Duodenal mucosa (tissue), 2 donors: ENCODE measurements at regions not wholly inside any gene's neighbourhood (a gene's known extent, or its start where the extent isn't known, plus 50 kb on each side); places are given as distances from the start of the nearest gene placed in this dataset.

Experiments
- H3K27ac ChIP-seq: one replicate; pipeline ENCODE4 v1.7.0; 2013; ENCODE audit warnings: low read depth, low read length
- H3K27me3 ChIP-seq, 2 donors: one replicate each; pipeline ENCODE4 v1.7.0; 2013; ENCODE audit warnings: low read length in 2 of 2, control low read depth in 1 of 2; ENCODE audit not compliant: insufficient read depth in 2 of 2, control insufficient read depth in 1 of 2
- H3K36me3 ChIP-seq, 2 donors: one replicate each; pipeline ENCODE4 v1.7.0; 2013; ENCODE audit warnings: low read length in 2 of 2, control low read depth in 1 of 2; ENCODE audit not compliant: insufficient read depth in 2 of 2, control insufficient read depth in 1 of 2
- H3K4me1 ChIP-seq, 2 donors: one replicate each; pipeline ENCODE4 v1.7.0; 2013; ENCODE audit warnings: low read length in 2 of 2, control low read depth in 1 of 2; ENCODE audit not compliant: insufficient read depth in 2 of 2, control insufficient read depth in 1 of 2
- H3K4me3 ChIP-seq, 2 donors: one replicate each; pipeline ENCODE4 v1.7.0; 2013; ENCODE audit warnings: low read length in 2 of 2, low read depth in 1 of 2
- H3K9ac ChIP-seq, 2 donors: one replicate each; pipeline ENCODE4 v1.7.0; 2013; ENCODE audit warnings: low read length in 2 of 2, low read depth in 1 of 2
- H3K9me3 ChIP-seq, 2 donors: one replicate each; pipeline ENCODE4 v1.7.0; 2013; ENCODE audit warnings: low read length in 2 of 2, control low read depth in 1 of 2; ENCODE audit not compliant: control insufficient read depth in 1 of 2

DNA sequence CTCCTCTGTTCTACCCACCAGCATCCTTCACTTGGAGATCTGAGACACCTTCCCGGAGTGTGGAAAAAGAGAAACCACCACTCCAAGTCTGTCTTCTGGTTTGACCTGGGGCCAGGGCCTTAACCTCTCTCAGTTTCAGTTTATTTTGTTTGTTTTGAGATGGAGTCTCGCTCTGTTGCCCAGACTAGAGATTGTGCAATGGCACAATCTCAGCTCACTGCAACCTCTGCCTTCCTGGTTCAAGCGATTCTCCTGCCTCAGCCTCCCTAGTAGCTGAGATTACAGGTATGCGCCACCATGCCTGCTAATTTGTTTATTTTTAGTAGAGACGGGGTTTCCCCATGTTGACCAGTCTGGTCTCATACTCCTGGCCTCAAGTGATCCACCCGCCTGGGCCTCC lies 271.1 kb upstream of the TNRC6C start:
- no peaks in the 10 kb centered on the region for H3K36me3 ChIP-seq
- H3K9ac ChIP-seq: no peak overlapping the region
- H3K4me1 ChIP-seq: no peaks in the 10 kb centered on the region
- H3K27me3 ChIP-seq: peaks cover 8 to 9% of the 10 kb centered on the region in 2 donors
- no peaks in the 10 kb centered on the region for H3K9me3 ChIP-seq
- no peak overlapping the region for H3K4me3 ChIP-seq
- H3K27ac ChIP-seq: no peak overlapping the region

DNA sequence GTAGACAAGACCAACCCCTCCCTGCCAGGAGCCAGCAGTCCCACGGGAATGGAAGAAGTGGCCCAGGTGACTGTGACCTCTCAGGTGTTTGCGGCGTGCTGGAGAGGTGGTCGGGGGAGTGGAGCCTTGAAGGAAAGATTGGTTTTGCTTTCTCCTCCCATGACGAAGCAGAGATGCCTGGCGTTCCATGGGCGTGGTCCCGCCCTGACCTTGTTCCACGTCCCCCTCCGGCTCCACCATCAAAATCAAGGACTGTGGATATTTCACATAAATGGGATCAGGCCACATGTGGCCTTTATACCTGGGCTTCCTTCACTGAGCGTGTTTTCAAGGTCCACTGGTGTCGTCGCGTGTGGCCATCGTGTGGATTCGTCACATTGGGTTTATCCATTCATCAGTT lies 270.6 kb upstream of the TNRC6C start:
- Histone ChIP-seq H3K27ac (no peak overlapping the region), H3K36me3 (no peaks in the 10 kb centered on the region), H3K27me3 (peaks cover 9 to 12% of the 10 kb centered on the region in 2 donors)

DNA sequence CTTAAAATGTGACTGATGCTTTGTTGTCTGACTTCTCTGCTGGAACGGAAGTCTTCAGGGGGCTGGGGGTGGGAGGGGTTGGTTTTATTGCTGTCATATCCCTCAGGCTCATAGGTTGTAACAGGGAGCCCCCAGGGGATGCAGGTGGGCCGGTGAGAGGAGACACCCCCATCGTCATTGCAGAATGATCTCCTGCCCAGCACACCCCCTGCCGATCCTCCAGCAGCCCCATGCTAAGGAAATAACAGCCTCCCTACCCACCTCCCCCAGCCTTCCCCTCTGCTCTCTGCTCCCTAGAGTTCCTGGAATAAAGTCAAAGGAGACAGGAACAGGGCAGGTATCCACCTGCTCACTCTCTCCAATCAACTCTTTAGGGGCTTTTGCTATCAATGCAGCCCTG lies 270.1 kb upstream of the TNRC6C start:
- Histone ChIP-seq H3K9me3 (no peaks in the 10 kb centered on the region), H3K4me1 (no peaks in the 10 kb centered on the region), H3K27me3 (peaks cover 9 to 15% of the 10 kb centered on the region in 2 donors), H3K27ac (no peak overlapping the region), H3K9ac (no peak overlapping the region), H3K36me3 (no peaks in the 10 kb centered on the region), H3K4me3 (no peak overlapping the region)

More for the DNA sequence above, 270.6 kb upstream of the TNRC6C start:
- Histone ChIP-seq H3K4me3 (no peak overlapping the region), H3K4me1 (no peaks in the 10 kb centered on the region), H3K9me3 (no peaks in the 10 kb centered on the region), H3K9ac (no peak overlapping the region)

DNA sequence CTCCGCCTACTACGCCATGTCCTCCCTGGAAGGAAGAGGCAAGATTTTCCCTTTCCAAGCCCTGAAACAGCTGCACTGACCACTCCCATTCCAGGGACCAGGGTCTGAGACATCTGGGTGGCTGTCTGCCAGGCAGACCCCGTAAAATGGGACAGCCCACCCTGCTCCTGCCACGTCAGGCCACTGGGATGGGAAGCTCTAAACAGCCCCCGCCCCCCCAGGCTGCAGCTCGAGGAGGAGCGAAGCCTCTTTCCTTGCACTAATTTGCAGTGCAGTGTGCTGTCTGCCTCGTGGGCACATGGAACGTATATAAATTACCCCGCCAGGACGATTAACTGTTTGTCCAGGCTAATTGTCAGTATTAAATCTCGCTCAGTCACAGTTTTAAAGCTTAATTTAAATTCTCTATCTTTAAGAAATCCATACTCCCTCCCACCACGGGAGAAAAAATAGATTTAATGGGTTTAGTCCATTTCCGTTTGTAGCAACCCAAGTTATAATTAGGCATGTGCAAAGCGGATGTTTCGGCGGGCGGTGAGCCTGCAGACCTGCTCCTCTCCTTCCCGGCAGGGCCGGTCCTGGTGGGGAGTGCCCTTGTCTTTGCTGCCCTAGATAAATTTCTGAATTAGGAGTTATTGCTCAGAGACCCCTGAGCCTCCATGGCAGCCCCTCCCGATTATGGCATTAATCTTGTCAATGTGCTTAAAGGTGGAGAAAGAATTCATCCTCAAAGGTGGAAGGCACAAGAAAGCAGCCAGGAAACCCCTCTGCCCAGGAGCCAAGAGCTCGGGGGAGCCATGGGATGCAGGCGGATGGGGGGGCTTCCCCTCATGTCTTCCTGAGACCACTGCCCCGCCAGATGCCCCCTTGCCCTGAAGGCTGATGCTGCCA lies 268.0 kb upstream of the TNRC6C start:
- H3K9me3 ChIP-seq: no peaks in the 10 kb centered on the region
- peak overlapping the region in 1 of 2 donors; percentile 10 for H3K4me3 ChIP-seq
- H3K27ac ChIP-seq: no peak overlapping the region
- no peaks in the 10 kb centered on the region for H3K36me3 ChIP-seq
- H3K4me1 ChIP-seq: no peaks in the 10 kb centered on the region
- no peak overlapping the region for H3K9ac ChIP-seq
- peaks cover 11 to 22% of the 10 kb centered on the region in 2 donors for H3K27me3 ChIP-seq

DNA sequence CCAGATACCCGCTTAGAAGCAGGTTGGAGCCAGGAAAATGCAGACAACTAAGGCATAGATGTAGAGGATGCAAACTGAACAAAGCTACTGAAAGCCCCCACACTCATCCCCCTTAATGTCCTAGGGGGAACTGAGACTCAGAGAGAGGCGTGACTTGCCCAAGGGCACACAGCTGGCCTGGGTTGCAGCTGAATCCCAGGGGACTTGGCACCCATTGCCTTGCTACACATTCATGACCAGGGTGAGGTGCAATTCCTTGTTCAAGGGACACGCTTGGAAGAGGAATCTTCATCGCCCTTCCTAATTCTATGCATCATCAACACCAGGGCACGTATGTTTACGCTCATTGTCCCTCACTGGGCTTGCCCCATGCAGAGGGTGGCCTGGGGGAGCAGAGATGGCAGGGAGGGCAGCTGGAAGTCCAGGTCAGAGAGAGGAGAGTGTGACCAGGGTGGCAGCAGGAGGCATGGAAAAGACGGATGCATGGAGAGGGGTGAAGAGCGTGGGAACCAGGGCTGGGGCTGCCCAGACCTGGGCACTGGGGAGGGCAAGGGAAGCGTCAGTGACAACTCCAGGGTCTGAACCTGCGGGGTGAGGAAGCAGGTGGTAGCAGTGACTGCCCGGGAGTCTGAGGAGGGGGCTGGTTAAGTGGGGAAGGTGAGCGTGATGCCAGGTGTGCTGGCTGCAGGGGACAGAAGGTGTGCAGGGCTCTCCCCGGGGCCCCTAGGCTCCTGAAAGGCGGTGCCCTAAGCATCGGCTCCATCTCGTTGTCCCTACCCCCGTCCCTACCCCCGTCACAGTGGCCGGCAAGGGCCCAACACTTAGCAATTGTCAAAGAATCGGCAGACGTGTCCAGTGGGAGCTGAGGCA lies 267.1 kb upstream of the TNRC6C start:
- H3K9me3 ChIP-seq: no peaks in the 10 kb centered on the region
- no peak overlapping the region for H3K27ac ChIP-seq
- no peak overlapping the region for H3K9ac ChIP-seq
- H3K4me3 ChIP-seq: no peak overlapping the region
- H3K36me3 ChIP-seq: no peaks in the 10 kb centered on the region
- no peaks in the 10 kb centered on the region for H3K4me1 ChIP-seq
- peaks cover 16 to 26% of the 10 kb centered on the region in 2 donors for H3K27me3 ChIP-seq

DNA sequence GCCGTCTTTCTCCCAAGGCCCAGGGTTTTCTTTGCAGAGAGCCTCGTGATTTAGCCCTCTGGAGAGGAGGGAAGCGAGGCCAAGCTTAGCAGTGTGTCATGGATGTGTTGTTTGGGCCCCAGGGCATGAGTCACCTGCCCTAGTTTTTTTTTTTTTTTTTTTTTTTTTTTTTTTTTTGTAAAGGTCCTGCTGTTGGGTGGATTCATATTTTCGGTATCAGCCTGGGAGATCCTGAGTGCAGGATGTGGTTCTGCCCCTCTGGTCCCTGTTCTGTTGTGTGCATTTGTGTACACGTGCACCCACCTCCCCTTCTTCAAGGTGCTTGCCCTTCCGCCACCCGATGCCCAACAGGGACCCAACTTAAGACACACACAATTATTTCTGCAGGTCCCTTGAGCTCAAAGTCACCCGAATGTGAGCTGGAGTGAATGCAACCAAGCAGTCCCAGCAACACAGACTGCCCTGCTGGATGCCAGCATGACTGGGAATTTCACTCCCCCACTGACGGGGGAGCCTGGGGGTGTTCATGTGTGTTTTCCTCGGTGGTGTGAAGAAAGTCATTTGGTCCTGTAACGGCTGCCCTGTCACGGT lies 265.8 kb upstream of the TNRC6C start:
- Histone ChIP-seq H3K27ac (no peak overlapping the region), H3K4me1 (no peaks in the 10 kb centered on the region), H3K36me3 (no peaks in the 10 kb centered on the region), H3K27me3 (peaks cover 27 to 29% of the 10 kb centered on the region in 2 donors), H3K4me3 (no peak overlapping the region), H3K9me3 (no peaks in the 10 kb centered on the region), H3K9ac (no peak overlapping the region)

DNA sequence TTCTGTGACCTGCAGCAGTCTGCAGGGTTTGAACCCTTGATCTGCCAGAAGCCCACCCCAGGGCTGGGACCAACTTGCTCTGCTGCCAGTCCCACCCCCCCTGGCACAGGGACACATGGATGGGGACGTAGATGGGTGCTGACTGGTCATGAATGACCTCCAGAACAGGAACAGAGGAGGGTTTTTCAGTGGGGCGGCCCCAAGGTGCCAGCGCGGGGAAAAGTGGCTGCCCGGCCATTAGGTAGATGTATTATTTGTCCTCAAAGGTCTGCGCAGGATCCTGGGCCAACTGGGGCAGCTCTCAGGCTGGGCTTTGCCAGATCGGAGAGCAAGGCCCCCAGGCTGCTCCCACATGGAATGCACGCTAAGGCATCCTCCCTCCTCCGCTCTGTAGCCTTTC lies 265.2 kb upstream of the TNRC6C start:
- Histone ChIP-seq H3K36me3 (no peaks in the 10 kb centered on the region), H3K27ac (no peak overlapping the region), H3K9me3 (no peaks in the 10 kb centered on the region), H3K4me1 (no peaks in the 10 kb centered on the region), H3K9ac (no peak overlapping the region), H3K27me3 (peaks cover 27 to 33% of the 10 kb centered on the region in 2 donors), H3K4me3 (no peak overlapping the region)

DNA sequence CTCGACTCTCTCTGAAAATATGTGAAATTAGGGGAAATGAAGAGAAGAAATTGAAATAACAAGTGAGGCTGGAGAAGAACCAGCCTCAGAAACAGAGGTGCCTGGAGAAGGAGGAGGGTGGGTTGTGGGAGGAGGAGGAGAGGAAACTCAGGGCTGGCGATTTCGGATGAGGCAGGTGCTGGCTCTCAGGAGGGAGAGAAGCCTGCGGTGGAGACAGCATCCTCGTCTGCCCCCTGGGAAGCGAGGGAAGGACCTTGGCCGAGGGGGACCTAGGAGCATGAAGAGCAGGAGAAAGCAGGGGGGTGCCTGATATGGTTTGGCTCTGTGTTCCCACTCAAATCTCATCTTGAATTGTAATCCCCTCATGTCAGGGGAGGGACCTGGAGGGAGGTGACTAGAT lies 264.7 kb upstream of the TNRC6C start:
- Histone ChIP-seq H3K9ac (no peak overlapping the region), H3K4me1 (no peaks in the 10 kb centered on the region), H3K36me3 (no peaks in the 10 kb centered on the region), H3K4me3 (no peak overlapping the region), H3K27me3 (peaks cover 31 to 33% of the 10 kb centered on the region in 2 donors), H3K9me3 (no peaks in the 10 kb centered on the region), H3K27ac (no peak overlapping the region)

DNA sequence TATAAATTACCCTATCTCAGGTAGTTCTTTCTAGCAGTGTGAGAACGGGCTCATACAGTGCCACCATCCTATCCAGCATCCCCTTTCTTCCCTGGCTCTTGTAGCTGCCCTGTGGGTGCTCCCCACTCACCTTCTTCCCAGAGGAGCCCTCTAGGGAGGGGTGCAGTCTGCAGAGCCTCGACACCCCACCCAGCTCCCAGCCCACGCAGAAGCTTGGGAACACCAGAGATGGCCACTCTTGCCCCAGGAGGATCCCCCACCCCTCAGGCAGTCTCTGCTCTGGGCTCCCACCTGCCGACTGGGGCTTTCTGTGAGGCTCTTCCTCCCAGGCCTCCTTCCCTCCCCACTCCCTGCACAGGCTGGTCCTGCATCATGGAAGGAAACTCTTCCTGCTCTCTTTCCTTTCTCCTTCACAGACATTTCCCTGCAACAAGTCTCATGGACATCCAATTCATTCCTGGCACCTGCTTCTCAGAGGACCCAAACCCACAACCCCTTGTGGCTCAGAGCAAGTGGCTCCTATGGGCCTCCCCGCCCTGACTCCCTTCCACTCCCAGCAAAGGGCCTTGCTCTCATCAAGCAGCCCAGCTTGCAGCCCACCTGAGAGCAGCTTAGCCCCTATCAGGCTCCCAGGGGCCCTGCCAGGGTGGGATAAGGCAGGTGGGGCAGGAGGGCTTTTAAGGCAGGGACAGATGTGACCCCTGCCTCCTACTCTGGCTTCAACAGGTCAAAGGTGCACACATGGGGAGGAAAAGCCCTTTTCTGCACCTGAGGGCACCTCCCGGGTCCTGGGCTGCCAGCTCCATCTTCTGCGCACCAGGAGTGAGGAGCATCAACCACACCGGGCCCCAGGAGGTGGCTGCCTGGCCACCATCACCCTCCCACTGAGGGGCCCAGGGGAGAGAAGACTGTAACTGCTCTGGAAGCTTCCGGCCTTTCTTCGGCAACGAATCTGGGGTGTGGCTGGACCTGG lies 263.8 kb upstream of the TNRC6C start:
- Histone ChIP-seq H3K9ac (no peak overlapping the region), H3K27me3 (peaks cover 33 to 36% of the 10 kb centered on the region in 2 donors), H3K27ac (no peak overlapping the region), H3K36me3 (no peaks in the 10 kb centered on the region), H3K4me1 (no peaks in the 10 kb centered on the region), H3K9me3 (no peaks in the 10 kb centered on the region), H3K4me3 (no peak overlapping the region)
